GM18858 (cell line): ENCODE measurements at regions not wholly inside any gene's neighbourhood (a gene's known extent, or its start where the extent isn't known, plus 50 kb on each side); places are given as distances from the start of the nearest gene placed in this dataset.
"Not testable (repeated sequence)": the region's sequence is repeated elsewhere in the genome, so short reads cannot be mapped to it uniquely, and the experiment has no call there.

Experiments
- ATAC-seq: cut with Tn5 transposase; IDR thresholded peaks from one replicate; pipeline ENCODE4 v1.9.1; 2021; ENCODE audit not compliant: unreplicated experiment

DNA sequence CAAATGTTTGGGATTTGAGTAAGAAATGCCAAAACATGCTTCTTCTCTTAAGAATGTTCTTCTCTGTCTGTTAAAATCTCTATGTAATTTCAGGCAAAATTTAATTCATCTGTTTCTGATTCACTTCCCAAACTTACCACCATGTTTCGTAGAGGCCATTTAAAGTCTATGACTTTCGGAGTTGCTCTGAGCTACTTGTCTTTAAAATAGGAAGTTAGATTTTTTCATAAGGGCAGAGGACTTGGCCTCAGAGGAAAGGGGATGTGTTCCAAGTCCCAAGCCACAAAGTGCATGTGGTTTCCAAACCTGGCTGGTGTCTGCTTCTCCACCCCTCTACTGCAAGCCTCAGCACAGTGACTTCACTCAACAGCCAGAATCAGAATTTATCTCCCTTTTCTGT lies 111.3 kb upstream of the ADRA1B start:
- no peak for ATAC-seq

DNA sequence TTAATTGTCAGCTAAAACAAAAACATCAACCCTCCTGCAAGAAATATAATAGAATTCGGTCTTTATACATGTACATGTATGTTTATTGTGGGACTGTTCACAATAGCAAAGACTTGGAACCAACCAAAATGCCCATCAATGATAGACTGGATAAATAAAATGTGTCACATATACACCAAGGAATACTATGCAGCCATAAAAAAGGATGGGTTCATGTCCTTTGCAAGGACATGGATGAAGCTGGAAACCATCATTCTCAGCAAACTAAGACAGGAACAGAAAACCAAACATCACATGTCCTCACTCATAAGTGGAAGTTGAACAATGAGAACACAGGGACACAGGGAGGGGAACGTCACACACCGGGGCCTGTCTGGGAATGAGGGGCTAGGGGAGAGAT lies 109.1 kb upstream of the ADRA1B start:
- ATAC-seq, result not testable (repeated sequence)

DNA sequence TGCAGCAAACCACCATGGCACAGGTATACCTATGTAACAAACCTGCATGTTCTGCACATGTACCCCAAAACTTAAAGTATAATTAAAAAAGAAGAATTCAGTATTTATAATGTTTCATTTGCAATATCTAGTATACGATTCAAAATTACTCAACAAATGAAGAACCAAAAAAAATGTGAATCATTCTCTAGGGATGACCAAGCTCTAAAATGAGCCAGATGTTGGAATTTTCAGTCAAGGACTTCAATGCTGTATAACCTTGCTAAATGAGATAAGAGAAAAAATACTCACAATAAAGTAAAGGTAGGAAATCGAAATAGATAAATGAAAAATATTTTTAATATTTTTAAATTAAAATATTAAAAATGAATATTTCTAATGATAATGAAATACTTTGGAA lies 108.7 kb upstream of the ADRA1B start:
- no peak for ATAC-seq

DNA sequence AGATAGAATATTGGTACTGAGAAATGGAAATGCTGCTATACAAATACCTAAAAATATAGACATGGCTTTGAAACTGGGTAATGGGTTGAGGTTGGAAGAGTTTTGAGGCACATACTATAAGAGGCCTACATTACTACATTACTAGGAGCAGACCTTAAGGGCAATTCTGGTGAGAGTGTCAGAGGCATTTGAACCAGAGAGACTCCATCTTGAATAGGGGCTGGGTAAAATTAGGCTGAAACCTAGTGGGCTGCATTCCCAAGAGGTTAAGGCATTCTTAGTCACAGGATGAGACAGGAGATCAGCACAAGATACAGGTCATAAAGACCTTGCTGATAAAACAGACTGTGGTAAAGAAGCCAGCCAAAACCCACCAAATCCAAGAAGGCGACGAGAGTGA lies 104.6 kb upstream of the ADRA1B start:
- no peak for ATAC-seq

DNA sequence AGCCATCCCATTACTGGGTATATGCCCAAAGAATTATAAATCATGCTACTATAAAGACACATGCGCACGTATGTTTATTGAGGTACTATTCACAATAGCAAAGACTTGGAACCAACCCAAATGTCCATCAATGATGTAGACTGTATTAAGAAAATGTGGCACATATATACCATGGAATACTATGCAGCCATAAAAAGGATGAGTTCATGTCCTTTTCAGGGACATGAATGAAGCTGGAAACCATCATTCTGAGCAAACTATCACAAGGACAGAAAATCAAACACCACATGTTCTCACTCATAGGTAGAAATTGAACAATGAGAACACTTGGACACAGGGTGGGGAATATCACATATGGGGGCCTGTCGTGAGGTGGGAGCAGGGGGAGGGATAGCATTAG lies 103.5 kb upstream of the ADRA1B start:
- ATAC-seq, result not testable (repeated sequence)

DNA sequence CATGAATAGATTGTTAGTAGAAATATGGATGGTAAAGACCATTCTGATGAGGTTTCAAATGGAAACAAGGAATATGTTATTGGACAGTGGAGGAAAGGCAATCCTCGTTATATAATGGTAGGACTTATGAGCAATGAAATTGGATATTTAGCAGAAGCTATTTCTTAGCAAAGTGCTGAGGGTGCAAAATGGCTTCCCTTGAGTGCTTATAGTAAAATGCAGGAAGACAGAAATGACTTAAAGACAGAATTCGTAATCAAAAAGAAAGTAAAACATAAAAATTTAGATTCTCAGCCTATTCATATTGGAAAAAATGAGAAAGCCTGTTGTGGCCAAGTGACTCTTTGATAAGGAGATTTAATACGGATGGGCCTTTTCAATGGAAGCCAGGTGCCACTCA lies 102.1 kb upstream of the ADRA1B start:
- ATAC-seq, result no peak

DNA sequence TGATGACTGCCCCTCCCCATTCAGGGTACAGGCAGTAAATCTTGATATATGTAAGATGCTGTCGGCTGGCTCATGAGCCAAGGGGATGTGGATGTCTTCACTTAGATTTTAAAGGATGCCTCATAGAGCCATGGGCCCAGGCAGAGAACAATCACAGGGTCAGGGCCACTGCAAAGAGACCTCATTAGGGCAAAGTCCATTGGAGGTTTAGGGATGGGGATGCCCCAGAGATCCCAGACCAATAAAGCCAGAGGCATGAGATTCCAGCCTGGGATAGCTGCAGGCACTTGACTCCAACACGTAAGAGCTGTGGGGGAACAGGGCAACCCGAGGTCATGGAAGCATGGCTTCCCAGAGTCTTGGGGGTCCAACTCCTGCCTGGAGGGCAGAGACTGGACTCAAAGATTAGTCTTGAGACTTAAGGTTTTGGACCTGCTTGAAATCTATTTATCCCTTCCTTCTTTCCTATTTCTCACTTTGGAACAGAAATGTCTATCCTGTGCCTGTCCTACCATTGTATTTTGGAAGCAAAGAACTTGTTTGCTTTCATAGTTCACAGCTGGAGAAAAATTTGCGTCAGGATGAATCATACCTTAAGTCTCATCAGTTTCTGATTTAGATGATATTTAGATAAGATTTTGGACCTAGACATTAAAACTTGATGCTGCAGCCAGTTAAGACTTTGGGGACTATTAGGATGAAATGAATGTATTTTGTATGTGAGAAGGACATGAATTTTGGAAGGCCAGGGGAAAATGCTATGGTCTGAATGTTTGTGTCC lies 101.3 kb upstream of the ADRA1B start:
- ATAC-seq, result no peak

DNA sequence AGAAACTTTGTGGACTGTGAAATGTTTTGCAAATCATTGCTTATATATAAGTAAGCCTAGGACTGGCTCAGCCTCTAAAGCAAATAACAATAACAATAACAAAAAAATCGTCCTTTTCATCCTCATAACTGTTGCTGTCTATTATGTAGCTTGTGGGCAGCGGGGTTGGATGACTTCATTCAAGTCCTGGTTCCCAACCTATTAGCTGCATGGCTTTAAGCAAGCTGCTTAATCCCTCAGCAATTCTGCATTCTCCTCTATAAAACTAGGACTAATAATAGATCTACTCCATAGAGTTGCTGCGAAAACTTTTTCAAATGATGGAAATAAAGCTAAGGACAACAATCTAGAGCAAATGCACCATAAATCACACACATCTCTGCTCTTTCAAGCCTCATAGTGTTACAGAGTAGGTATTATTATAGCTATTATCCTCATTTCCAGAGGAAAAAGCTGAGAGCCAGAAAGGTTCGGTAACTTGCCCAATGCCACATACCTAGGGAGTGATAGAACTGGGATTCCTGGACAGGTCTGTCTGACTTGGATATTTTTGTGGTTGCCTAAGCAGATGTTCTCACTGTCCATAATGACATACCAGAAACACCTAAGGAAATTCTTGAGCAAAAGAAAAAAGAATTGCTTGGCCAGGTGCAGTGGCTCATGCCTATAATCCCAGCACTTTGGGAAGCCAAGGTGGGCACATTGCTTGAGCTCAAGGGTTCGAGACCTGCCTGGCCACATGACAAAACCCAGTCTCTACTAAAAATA lies 98.8 kb upstream of the ADRA1B start:
- no peak for ATAC-seq

DNA sequence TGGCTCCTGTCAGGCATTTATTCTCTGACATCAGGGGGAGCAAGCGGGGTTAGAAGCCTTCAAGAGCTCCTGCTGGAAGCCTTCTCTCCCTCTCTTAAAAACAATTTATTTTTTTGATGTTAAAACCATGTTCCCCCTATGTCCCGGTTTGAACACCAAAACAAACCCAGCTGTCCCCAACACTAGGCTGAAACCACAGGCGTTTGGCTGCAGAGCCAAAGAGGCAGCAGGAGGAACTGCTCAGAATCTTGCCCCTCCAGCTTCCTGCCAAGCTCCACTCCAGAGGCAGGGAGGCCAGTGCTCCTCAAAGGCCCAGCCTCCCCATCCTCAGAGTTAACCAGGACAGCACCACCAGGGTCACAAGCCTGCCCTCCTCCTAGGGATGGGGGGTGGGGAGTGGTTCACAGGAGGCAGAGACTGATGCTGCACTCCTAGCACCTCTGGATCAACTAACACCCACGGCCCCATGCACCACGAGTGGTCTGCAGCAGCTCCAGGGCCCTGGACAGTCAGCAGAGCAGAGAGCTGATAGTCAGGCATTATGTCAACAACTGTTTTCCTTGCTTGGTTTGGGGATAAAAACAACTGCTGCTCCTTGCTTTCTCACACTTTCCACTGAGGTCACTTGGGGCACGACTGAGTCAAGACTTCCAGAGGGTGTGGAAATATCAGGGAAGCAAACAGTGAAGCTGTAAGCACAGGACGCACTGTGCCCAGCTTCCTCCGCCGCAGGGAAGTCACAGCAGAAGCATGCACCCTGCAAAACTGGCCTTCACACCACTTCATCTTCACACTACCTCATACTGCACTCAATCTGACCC lies 96.5 kb upstream of the ADRA1B start:
- ATAC-seq, result no peak

DNA sequence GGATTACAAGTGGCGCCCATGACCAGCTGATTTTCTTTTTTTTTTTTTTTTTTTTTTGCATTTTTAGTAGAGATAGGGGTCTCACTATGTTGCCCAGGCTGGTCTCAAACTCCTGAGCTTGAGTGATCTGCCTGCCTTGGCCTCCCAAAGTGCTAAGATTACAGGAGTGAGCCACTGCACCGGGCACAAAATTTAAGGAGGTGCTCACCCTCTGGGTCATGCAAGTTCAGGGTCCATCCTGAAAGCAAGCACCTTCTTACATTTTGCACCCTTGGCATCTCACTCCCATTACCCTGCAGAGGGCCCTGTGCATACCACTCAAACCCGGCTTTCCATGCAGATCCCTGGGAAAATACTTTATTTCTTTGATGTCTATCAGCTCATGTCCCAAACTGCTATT lies 95.6 kb upstream of the ADRA1B start:
- ATAC-seq, result no peak

DNA sequence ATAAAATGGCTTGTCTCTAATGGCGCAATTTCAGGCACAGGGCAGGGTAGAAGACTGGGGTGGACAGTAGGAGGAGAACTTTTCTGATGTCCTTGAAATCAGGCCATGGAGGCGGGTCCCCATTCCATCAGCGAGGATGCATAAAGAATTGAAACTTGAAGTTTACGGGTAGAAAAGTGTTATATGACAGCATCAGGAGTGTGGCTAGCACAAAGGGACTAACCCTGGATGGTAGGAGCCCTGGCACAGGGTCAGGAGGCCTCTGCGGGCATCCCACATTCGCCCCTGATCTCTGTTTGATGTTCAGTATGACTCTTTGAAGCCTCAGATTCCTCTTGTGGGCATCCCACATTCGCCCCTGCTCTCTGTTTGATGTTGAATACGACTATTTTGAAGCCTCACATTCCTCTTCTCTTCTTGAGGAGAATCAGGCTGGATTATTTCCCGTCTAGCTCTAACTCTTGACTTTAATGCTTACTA lies 94.8 kb upstream of the ADRA1B start:
- ATAC-seq, result no peak

DNA sequence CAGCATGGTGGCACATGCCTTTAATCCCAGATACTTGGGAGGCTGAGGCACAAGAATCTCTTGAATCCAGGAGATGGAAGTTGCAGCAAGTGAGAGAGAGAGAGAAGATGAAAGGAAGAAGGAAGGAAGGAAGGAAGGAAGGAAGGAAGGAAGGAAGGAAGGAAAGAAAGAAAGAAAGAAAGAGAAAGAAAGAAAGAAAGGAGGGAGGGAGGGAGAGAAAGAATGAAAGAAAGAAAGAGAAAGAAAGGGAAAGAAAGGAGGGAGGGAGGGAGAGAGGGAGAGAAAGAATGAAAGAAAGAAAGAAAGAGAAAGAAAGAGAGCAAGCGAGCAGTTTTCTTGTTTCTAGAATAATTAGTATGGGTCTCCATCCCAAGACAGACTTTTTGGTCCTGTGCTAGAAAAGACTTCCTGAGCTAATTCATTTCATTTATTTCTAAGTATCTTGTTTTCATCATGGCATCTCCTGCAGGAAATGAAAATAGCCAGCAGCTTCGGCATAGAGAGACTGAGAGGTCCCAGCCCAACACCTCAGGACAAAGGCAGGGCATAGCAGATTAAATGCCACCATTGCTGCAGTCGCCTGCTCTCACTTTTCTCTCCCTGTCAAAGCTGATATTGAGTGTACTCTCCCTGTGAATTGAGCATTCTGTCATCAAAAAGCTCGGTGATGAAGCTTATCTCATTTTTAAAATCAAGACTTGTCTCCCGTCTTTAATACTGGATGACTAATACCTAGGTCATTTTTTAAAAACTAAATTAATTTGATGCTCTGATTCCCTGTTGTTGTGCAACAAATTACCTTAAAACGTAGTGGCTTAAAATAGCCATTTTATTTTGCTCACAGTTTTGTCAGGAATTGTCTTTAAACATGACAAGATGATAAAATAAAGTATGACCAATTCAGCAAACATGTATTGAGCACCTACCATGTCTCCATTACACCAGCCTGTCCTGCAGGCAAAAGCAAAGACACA lies 91.8 kb upstream of the ADRA1B start:
- no peak for ATAC-seq

DNA sequence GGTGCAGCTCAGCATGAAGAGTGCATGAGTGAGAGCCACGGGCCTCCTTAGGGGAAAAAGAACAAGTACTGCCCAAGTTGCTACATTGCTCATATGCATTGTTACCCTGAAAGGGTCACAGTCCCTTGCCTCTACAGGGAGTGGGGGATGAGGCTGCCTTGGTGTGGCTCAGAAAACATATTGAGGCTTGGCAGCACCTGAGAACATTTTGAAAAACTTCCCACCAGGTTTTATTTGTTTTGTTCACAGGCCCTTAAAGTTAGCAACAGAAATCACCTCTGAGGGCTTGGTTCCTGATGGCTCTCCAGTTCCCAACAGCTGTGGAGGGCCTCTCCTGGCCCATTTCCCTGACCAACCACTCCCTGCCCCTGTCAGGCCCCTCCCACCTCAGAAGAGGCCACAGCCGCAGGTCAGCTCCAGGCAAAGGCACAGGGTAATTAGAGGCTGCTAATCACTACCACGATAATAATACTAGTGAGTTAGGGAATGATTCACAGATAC lies 90.7 kb upstream of the ADRA1B start:
- no peak for ATAC-seq

DNA sequence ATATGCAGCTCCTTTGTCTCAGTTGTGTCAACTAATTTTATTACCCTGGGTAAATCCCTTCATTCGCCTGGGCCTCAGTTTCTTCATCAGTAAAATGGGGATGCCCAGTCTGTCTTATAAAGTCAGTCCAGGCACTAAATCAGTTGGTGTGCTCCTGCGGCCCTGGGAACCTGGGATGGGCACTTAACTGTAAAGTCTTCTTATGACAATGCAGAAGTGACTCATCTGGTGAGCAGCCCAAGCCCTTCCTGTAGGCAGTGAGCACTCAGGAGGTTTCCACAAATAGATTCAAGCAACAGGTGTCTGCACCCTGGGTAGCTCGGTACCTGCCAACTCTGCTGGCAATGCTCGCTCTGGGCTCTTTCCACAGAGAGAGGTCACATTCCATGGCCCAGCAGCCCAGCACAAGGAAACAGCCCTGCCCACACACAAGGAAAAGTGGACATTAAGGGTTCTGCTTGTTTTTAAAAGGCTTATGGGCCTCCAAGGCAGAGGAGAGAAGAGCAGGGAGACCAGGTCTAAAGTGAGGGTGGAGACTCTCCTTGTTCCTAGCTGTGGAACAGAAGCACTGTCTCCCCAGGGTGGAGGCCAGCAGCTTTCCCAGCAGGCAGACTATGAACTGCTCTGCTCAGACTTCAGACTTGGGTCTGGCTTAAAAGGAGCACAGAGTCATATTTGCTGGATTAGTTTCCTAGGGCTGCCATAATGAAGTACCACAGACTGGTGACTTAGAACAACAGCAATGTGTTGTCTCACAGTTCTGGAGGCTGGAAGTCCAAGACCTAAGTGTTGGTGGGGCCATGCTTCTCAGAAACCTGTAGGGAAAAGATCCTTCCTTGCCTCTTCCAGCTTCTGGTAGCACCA lies 89.7 kb upstream of the ADRA1B start:
- ATAC-seq, result peak; percentile 98

DNA sequence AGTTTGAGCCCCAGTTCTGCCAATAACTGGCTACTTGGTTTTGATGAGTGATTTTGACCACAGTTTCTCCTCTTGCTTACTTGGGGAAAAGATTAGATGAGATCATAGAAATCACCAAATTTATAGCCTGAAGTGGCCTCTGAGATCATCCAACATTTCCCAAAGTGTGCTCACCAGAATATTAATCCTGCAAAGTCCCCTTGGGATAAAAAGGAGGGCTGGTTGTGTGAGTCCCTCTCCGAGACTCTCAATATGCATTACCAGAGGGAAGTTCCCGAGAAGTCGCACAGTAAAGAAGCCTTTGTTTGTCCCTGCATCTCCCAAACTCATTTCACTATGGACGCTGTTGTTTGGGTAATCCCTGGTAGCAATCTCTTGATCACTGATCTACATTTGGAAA lies 88.4 kb upstream of the ADRA1B start:
- no peak for ATAC-seq

DNA sequence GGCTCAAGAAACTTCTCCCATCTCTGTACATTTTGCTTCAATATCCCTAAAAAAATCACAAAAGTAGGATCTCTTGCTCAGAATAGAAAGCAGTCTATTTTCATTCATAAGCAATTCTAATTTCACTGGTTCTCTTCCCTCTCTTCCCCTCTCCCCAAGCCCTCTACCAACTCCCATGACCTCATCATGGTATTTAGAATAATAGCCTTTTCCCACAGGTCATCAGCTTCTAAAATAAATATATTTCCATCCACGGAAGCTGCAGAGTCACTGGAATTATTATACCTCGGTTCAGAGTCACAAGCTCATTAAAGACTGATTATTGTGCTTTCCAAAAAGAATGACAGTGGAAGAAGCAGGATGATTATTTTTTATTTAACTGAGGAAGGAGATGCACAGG lies 84.2 kb upstream of the ADRA1B start:
- no peak for ATAC-seq

DNA sequence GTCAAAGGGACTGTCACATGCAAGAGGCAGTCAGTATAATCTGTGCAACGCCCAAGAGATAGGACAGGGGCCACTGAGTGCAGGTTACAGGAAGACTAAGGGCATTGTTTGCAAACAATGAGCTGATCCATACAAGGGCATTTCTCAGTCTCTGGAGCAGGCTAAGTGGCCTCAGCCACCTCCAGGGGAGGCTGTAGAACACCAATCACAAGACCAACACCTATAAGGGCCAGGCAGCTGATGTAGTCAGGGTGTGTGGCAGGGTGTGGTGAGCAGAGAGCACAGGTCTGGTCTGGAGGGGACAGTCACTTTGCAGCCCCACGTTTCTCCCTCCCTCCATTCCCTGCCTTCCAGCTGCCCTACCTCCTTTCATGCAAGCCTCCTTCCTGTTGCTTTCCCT lies 83.2 kb upstream of the ADRA1B start:
- ATAC-seq, result no peak

DNA sequence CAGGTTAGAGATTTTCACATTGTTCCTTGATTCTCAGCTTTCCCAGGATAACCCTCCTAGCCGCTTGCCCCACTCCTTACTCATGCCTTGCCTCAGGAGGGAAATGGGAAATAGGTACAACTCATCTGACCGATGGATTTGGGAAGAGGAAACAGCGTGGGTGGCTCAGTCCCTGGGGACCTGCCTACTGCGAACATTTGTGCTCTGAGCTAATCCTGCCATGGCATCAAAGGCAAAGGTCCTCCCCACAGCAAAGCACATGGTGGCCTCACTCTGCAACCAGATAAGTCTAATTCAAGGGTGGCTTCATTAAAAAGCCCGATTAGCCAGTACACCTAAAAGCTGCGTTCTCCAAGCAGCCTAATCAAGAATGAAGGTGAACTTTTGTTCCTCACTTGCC lies 82.4 kb upstream of the ADRA1B start:
- ATAC-seq, result no peak

DNA sequence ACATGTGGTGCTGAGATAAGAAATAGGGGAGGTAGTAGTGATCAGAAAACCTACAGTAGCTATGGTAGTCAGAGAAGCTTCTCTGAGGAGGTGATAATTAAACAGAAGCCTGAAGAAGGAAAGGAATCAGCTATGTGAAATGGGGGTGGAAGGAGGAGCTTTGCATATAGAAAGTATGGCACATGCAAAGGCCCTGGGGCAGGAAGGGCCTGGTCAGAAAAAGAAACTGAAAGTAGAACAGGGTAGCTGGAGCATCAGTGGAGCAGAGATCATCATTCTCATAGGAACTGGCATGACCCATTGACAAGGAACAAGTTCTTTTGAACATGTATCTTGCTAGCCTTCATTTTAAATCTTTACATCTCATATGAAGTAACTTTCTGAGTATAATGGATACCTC lies 80.7 kb upstream of the ADRA1B start:
- no peak for ATAC-seq
